ENCODE measurements at regions not wholly inside any gene's neighbourhood (a gene's known extent, or its start where the extent isn't known, plus 50 kb on each side); places are given as distances from the start of the nearest gene placed in this dataset.

DNA sequence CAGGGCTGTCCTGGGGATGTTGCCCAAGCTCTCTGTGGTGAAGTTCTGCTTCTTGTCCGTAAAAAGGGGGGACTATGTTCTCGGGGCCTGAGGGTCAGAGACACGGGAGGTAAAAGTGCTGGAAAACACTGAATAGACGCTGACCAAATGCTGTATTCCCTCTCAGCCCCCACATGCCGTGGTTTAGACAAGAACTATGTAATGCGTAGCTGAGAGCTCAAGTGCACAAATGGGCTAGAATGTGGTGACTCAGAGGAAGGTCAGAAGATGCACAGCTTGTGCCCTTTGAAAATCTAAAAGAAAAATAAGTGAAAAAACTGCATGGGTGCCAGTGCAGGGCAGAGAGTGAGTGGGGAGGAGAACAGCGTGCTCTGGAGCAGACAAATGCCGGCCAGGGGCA, 80.3 kb upstream of the MAP4K4 start:
- H4K20me1 ChIP-seq (ENCODE audit: insufficient read depth): no peaks in the 10 kb centered on the region
- TF ChIP-seq, protein P1, sequence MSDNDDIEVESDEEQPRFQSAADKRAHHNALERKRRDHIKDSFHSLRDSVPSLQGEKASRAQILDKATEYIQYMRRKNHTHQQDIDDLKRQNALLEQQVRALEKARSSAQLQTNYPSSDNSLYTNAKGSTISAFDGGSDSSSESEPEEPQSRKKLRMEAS (IDR thresholded peaks at IDR 0.05): no peak
- TF ChIP-seq RAD21 (IDR thresholded peaks at IDR 0.05; ENCODE audit: low read depth): no peak
- no peak for TF ChIP-seq EGR1 (IDR thresholded peaks at IDR 0.05; ENCODE audit: low read depth)
- no peak for TF ChIP-seq POLR2A (IDR thresholded peaks at IDR 0.05; ENCODE audit: borderline replicate concordance, extremely low read depth, insufficient read depth, insufficient read length)
- TF ChIP-seq ZNF274 (IDR thresholded peaks at IDR 0.05; ENCODE audit: low read depth, low read length): no peak
- TF ChIP-seq EZH2 (IDR thresholded peaks at IDR 0.05): no peak
- TF ChIP-seq, protein P2, sequence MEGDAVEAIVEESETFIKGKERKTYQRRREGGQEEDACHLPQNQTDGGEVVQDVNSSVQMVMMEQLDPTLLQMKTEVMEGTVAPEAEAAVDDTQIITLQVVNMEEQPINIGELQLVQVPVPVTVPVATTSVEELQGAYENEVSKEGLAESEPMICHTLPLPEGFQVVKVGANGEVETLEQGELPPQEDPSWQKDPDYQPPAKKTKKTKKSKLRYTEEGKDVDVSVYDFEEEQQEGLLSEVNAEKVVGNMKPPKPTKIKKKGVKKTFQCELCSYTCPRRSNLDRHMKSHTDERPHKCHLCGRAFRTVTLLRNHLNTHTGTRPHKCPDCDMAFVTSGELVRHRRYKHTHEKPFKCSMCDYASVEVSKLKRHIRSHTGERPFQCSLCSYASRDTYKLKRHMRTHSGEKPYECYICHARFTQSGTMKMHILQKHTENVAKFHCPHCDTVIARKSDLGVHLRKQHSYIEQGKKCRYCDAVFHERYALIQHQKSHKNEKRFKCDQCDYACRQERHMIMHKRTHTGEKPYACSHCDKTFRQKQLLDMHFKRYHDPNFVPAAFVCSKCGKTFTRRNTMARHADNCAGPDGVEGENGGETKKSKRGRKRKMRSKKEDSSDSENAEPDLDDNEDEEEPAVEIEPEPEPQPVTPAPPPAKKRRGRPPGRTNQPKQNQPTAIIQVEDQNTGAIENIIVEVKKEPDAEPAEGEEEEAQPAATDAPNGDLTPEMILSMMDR (IDR thresholded peaks at IDR 0.05 in 2 of 3, conservative IDR thresholded peaks at IDR 0.05 in 1 of 3; ENCODE audit: borderline replicate concordance in 1 of 3, insufficient read depth in 1 of 3, low read depth in 2 of 3, low read length in 2 of 3): no peak
- H3K9ac ChIP-seq (ENCODE audit: low read length): no peak overlapping the region
- no peaks in the 10 kb centered on the region for H3K9me3 ChIP-seq (ENCODE audit: control insufficient read depth in 1 of 2, insufficient read depth in 1 of 2, low read depth in 1 of 2, low read length in 2 of 2)
- no peaks in the 10 kb centered on the region for H3K4me1 ChIP-seq (ENCODE audit: control insufficient read depth in 1 of 2, insufficient read depth in 2 of 2, low read length in 2 of 2)
- no peak overlapping the region for H3K27ac ChIP-seq (ENCODE audit: low read depth, low read length)
- no peak overlapping the region for H3K4me3 ChIP-seq (replicated peaks in 1 of 2; ENCODE audit: low read depth in 1 of 2, low read length in 2 of 2)
- BruUV-seq (replicated peaks): no TSS peak
- ATAC-seq (no peak), DNase-seq (ENCODE audit: low read depth, low spot score) (no peak)
- no peaks in the 10 kb centered on the region for H3K9me2 ChIP-seq (ENCODE audit: insufficient read depth)
- H3K79me2 ChIP-seq (ENCODE audit: insufficient read depth, low read length): no peaks in the 10 kb centered on the region
- H3K36me3 ChIP-seq (ENCODE audit: control insufficient read depth in 1 of 2, insufficient read depth in 2 of 2, low read length in 2 of 2): no peaks in the 10 kb centered on the region
- intact Hi-C loops (cut with micrococcal nuclease): no loop called here
- H3K4me2 ChIP-seq (ENCODE audit: low read length): no peak overlapping the region
- ChIA-PET RAD21 (ENCODE audit: low non-redundant PET in 1 of 2, low total read pairs in 2 of 2, uncharacterized antibody in 2 of 2, unreplicated experiment in 2 of 2) (no interaction called here), POLR2A (no interaction called here), CTCF (no interaction called here)
- no peak overlapping the region for H2AFZ ChIP-seq (ENCODE audit: low read depth, low read length, poor library complexity, severe bottlenecking)
- no peaks in the 10 kb centered on the region for H3K27me3 ChIP-seq (ENCODE audit: insufficient read depth, low read length)

GRCh38 chr2:101614127-101614759, 83.3 kb upstream of the MAP4K4 start:
- Histone ChIP-seq H4K20me1 (ENCODE audit: insufficient read depth) (no peaks in the 10 kb centered on the region), H3K27ac (ENCODE audit: low read depth, low read length) (no peak overlapping the region), H3K4me1 (ENCODE audit: control insufficient read depth in 1 of 2, insufficient read depth in 2 of 2, low read length in 2 of 2) (peaks cover 0 to 4% of the 10 kb centered on the region in 2 experiments; a peak in 1 of 4 replicates), H3K9me2 (ENCODE audit: insufficient read depth) (no peaks in the 10 kb centered on the region), H3K4me2 (ENCODE audit: low read length) (no peak overlapping the region), H3K4me3 (replicated peaks in 1 of 2; ENCODE audit: low read depth in 1 of 2, low read length in 2 of 2) (no peak overlapping the region), H3K36me3 (ENCODE audit: control insufficient read depth in 1 of 2, insufficient read depth in 2 of 2, low read length in 2 of 2) (no peaks in the 10 kb centered on the region), H3K9ac (ENCODE audit: low read length) (no peak overlapping the region), H3K9me3 (ENCODE audit: control insufficient read depth in 1 of 2, insufficient read depth in 1 of 2, low read depth in 1 of 2, low read length in 2 of 2) (no peaks in the 10 kb centered on the region), H3K79me2 (ENCODE audit: insufficient read depth, low read length) (no peaks in the 10 kb centered on the region), H3K27me3 (ENCODE audit: insufficient read depth, low read length) (no peaks in the 10 kb centered on the region), H2AFZ (ENCODE audit: low read depth, low read length, poor library complexity, severe bottlenecking) (no peak overlapping the region)
- BruUV-seq (replicated peaks): no TSS peak
- ATAC-seq: no peak
- ChIA-PET POLR2A (no interaction called here), CTCF (no interaction called here), RAD21 (ENCODE audit: low non-redundant PET in 1 of 2, low total read pairs in 2 of 2, uncharacterized antibody in 2 of 2, unreplicated experiment in 2 of 2) (no interaction called here)
- intact Hi-C loops (cut with micrococcal nuclease): no loop called here
- no peak for DNase-seq (ENCODE audit: low read depth, low spot score)
- TF ChIP-seq SP1 (IDR thresholded peaks at IDR 0.05; ENCODE audit: low read depth): no peak
- no peak for TF ChIP-seq SIN3A (IDR thresholded peaks at IDR 0.05; ENCODE audit: low read depth)
- TF ChIP-seq ELF1 (IDR thresholded peaks at IDR 0.05; ENCODE audit: borderline replicate concordance, low read depth): no peak
- TF ChIP-seq EGR1 (IDR thresholded peaks at IDR 0.05; ENCODE audit: low read depth): no peak
- TF ChIP-seq EZH2 (IDR thresholded peaks at IDR 0.05): no peak
- no peak for TF ChIP-seq ZFX (IDR thresholded peaks at IDR 0.05)
- TF ChIP-seq EZH2phosphoT487 (IDR thresholded peaks at IDR 0.05; ENCODE audit: borderline replicate concordance): no peak
- TF ChIP-seq CBX3 (IDR thresholded peaks at IDR 0.05; ENCODE audit: low read depth): no peak
- TF ChIP-seq, protein P3, sequence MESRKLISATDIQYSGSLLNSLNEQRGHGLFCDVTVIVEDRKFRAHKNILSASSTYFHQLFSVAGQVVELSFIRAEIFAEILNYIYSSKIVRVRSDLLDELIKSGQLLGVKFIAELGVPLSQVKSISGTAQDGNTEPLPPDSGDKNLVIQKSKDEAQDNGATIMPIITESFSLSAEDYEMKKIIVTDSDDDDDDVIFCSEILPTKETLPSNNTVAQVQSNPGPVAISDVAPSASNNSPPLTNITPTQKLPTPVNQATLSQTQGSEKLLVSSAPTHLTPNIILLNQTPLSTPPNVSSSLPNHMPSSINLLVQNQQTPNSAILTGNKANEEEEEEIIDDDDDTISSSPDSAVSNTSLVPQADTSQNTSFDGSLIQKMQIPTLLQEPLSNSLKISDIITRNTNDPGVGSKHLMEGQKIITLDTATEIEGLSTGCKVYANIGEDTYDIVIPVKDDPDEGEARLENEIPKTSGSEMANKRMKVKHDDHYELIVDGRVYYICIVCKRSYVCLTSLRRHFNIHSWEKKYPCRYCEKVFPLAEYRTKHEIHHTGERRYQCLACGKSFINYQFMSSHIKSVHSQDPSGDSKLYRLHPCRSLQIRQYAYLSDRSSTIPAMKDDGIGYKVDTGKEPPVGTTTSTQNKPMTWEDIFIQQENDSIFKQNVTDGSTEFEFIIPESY (IDR thresholded peaks at IDR 0.05; ENCODE audit: extremely low read depth, insufficient replicate concordance, low read length): no peak
- TF ChIP-seq JUND (IDR thresholded peaks at IDR 0.05): no peak
- no peak for TF ChIP-seq TCF7L2 (IDR thresholded peaks at IDR 0.05; ENCODE audit: borderline replicate concordance, extremely low read depth, insufficient read depth, insufficient read length)
- TF ChIP-seq FOSL1 (IDR thresholded peaks at IDR 0.05; ENCODE audit: low read depth): no peak
- TF ChIP-seq POLR2A (IDR thresholded peaks at IDR 0.05; ENCODE audit: borderline replicate concordance, extremely low read depth, insufficient read depth, insufficient read length): no peak

Measured in HCT116 (cell line).